ENCODE measurements at regions not wholly inside any gene's neighbourhood (a gene's known extent, or its start where the extent isn't known, plus 50 kb on each side); places are given as distances from the start of the nearest gene placed in this dataset.

DNA sequence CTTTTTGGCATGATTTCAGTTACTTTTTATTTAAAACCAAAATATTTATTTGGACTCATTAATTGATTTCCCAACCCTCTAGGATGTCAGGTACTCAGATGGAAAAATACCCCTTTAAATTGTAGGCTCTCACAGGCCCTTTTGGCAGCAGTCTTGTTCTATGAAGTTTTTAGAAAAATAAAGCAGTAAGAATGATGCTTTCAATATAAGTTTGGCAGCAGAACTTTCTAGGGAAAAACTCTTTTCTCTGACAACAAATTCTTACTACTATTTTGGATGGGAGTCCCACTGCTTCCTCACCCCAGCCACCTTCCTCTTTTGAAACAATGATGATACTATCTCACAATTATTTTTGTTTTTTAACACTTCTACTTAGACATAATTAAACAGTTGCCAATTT, 581.6 kb upstream of the SGCG start:
- TF ChIP-seq POLR2AphosphoS5 (IDR thresholded peaks at IDR 0.05; ENCODE audit: low read depth, low read length) (no peak), FOXP2 (optimal IDR thresholded peaks at IDR 0.05; ENCODE audit: borderline replicate concordance, extremely low read depth, extremely low read length, insufficient read depth) (no peak)
- TF ChIP-seq, protein P1, sequence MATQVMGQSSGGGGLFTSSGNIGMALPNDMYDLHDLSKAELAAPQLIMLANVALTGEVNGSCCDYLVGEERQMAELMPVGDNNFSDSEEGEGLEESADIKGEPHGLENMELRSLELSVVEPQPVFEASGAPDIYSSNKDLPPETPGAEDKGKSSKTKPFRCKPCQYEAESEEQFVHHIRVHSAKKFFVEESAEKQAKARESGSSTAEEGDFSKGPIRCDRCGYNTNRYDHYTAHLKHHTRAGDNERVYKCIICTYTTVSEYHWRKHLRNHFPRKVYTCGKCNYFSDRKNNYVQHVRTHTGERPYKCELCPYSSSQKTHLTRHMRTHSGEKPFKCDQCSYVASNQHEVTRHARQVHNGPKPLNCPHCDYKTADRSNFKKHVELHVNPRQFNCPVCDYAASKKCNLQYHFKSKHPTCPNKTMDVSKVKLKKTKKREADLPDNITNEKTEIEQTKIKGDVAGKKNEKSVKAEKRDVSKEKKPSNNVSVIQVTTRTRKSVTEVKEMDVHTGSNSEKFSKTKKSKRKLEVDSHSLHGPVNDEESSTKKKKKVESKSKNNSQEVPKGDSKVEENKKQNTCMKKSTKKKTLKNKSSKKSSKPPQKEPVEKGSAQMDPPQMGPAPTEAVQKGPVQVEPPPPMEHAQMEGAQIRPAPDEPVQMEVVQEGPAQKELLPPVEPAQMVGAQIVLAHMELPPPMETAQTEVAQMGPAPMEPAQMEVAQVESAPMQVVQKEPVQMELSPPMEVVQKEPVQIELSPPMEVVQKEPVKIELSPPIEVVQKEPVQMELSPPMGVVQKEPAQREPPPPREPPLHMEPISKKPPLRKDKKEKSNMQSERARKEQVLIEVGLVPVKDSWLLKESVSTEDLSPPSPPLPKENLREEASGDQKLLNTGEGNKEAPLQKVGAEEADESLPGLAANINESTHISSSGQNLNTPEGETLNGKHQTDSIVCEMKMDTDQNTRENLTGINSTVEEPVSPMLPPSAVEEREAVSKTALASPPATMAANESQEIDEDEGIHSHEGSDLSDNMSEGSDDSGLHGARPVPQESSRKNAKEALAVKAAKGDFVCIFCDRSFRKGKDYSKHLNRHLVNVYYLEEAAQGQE (IDR thresholded peaks at IDR 0.05; ENCODE audit: insufficient read depth in 1 of 2, low read depth in 2 of 2, low read length in 2 of 2) = no peak
